Urothelium cell line (cell line): ENCODE measurements at regions not wholly inside any gene's neighbourhood (a gene's known extent, or its start where the extent isn't known, plus 50 kb on each side); places are given as distances from the start of the nearest gene placed in this dataset.

Experiments
- DNase-seq: peaks from one replicate; pipeline ENCODE4 v3.0.0; 2011; ENCODE audit warnings: low spot score, mixed read lengths
- FAIRE-seq: peaks from 2 replicates; lab custom pipeline; 2011; peaks lifted over from hg19 to GRCh38; lab: Jason Lieb, UNC

DNA sequence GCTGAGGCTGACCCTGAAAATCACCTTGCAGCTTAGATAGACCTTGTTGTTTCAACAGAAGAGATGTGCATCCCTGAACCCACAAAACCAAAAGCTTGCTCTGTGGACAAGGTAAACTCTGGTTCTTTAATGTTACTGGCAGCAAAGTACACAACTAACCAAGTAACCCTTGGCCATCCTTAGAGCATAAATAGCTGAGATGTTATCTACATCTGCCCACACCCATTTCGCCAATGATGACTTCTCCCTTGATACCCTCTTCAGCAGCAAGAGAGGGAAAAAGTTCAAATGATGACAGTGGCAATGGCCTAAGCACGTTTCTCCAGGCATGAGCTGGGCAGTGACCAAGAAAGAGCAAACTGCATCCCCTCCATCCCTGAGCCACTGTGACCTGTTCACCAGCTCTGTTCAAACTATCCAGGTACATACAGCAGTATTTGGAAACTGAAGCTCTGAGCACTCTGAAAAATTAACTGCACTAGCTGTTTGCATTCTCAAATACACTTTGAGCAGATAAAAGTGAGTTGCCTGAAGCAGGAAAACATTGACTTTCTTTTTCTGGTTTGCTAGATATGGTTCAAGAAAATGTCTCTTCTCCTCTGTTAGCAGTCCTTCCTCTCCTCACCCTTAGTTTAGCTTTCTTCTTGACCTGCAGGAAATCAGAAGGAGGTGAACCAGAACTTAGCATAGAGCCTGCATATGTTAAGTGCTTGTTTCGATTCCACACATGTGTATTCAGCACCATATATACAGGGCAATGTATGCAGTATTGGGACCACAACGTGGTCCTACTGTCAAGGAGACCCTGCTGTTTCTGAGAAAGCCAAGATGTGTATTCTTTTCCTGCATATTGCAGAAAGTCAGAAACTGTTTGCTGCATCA, 231.7 kb downstream of the FOXO1 start:
- no peak for DNase-seq
- no peak for FAIRE-seq

DNA sequence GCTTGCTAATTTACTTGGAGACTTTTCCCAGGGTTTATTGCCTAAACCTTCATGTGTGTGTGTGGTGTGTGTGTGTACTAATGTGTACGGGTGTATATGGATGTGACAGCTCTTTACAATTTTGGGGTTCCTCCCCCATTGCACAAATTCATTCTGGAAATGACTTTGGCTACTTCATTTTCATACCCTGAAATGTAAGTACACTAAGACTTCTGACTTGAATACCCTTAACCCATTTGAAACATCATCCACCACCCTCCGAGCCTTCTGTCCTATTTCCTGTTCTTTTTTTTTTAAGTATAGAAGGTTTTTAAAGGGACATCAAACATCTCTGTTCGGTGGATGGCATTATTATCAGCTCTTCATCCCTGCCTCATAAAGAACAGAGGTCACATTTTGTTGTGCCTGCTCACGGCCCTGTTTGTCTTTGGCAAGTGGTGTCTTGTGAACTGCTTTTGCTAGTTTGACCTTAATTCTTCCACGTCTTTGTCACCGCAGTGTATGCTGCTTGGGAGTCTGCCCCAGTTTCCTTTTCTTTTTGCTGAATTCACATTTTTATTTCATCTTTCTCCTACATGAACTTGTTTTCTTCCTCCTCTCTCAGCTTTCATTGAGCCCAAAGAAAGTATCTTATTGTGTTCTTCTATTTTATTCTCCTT, 228.3 kb downstream of the FOXO1 start:
- no peak for FAIRE-seq
- DNase-seq, result no peak

DNA sequence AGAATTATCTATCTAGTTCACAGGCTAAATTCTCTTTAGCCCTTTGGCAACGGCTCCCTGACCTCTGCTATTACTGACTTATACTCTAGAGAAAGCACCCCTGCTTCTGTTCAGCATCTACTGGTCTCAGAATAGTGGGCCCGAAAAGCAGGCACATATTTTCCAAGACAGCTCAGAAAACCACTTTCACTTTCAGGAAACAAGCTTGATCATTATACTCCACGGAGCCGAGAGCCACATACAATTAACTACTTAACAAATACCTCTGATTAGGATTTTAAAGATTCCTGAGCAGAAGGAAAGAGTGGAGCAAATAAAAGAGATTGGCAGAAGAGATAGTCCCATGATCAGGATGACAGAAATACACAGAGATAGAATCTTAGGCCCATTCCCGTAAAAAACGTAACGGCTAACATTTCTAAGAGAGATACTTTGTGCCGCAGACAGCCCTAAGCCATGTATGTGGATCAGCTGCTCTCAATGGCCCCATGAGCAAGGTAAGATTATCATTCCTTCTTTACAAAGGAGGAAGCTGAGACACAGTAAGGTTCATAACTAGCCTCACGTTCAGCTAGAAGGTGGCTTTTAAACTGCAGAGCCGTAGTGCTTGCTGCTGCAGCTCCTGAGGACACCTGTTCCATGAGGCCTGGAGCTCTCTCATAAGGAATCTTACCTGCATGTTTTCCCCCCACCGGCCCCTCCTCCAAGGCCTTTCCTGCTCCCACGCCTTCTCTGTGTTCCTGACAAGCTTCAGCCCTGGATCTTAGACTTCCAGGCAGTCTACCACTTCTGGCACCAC, 227.2 kb downstream of the FOXO1 start:
- DNase-seq (no peak), FAIRE-seq (no peak)

GRCh38 chr13:40439928-40440327, 226.5 kb downstream of the FOXO1 start:
- FAIRE-seq (no peak), DNase-seq (no peak)

GRCh38 chr13:40440990-40441820, 225.2 kb downstream of the FOXO1 start:
- FAIRE-seq, result no peak
- DNase-seq, result peak; percentile 7

GRCh38 chr13:40442231-40442630, 224.2 kb downstream of the FOXO1 start:
- FAIRE-seq, result no peak
- no peak for DNase-seq

- FAIRE-seq (no peak), DNase-seq (peak; percentile 8)
Measured at GRCh38 chr13:40442826-40443225, 223.6 kb downstream of the FOXO1 start.

- DNase-seq, result no peak
- FAIRE-seq, result no peak
Measured at GRCh38 chr13:40444241-40444640, 222.2 kb downstream of the FOXO1 start.

GRCh38 chr13:40445557-40445990, 220.9 kb downstream of the FOXO1 start:
- DNase-seq (peak; percentile 20), FAIRE-seq (no peak)

DNA sequence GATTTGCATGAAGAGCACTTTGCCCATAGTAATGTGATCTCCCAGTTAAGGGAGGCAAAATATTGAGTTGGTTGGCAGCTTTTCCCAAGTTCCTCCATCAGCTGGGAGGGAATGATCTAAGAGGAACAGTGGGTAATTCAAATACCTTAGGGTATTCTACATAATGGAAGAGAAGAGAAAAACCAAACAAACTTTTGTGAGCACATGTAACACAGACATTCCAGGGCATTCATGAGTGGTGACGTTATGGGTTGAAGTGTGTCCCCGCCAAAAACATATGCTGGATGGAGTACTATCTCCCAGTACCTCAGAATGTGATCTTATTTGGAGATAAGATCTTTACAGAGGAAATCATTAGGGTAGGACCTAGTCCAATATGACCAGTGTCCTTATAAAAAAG, 220.1 kb downstream of the FOXO1 start:
- DNase-seq (no peak), FAIRE-seq (no peak)

- no peak for FAIRE-seq
- no peak for DNase-seq
Measured at GRCh38 chr13:40447857-40448256, 218.6 kb downstream of the FOXO1 start.

- FAIRE-seq, result no peak
- DNase-seq, result no peak
Measured at GRCh38 chr13:40452038-40452666, 214.3 kb downstream of the FOXO1 start.

DNA sequence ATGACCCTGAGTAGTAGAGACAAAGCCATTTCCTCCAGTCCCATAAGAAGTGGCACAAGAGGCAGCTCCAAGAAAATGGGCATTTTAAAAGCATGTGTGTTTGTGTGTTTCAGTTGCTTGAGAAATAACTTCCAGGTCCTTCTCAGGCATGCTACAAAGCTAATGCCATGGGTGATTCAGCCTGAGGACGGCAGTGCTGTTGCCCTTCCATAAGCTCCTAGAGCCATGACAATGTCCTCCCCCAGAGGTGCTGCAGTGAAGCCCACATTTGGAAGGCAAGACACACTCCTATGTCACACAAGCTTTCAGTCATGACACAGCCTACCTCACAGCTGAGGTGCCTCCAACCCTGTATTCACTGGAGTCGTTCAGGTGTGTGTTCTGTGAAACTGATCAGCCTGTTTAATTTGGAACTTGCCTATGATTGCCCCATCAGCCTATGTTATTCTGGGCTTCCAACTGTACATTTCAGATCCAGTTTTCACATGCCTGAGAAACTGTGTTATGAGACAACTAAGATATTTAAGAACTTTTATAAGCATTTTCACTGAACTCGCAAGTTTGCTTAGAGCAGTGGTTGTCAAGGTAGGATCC, 213.6 kb downstream of the FOXO1 start:
- FAIRE-seq, result no peak
- DNase-seq, result no peak

- no peak for DNase-seq
- FAIRE-seq, result no peak
Measured at GRCh38 chr13:40453351-40454021, 213.0 kb downstream of the FOXO1 start.

DNA sequence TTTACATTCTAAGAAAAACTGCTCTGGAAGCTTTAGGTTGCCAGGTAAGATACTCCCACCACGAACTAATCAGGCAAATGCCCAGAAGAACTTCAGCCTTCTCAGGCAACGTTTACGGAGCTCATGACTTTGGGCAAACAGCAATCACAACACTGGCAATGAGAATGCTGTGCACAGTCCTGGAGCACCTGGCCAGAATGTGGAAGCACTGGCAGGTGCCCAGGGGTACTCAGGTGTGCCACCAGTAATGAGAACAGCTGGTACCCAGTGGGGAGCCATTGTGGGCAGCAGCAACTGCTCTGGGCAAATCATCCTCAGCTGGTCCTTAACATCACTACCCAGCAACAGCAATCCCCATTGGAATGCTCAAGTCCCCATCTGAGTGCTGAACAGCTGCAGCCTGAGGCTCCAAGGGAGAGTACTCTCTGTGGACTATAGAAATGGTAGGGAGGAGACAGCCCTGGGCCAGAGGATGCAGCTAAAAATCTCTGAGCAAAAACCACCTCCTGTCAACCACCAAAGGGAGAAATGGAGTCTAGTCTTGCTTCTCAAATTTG, 210.0 kb downstream of the FOXO1 start:
- DNase-seq, result no peak
- no peak for FAIRE-seq

- no peak for DNase-seq
Measured at GRCh38 chr13:40456979-40457553, 209.4 kb downstream of the FOXO1 start.

DNA sequence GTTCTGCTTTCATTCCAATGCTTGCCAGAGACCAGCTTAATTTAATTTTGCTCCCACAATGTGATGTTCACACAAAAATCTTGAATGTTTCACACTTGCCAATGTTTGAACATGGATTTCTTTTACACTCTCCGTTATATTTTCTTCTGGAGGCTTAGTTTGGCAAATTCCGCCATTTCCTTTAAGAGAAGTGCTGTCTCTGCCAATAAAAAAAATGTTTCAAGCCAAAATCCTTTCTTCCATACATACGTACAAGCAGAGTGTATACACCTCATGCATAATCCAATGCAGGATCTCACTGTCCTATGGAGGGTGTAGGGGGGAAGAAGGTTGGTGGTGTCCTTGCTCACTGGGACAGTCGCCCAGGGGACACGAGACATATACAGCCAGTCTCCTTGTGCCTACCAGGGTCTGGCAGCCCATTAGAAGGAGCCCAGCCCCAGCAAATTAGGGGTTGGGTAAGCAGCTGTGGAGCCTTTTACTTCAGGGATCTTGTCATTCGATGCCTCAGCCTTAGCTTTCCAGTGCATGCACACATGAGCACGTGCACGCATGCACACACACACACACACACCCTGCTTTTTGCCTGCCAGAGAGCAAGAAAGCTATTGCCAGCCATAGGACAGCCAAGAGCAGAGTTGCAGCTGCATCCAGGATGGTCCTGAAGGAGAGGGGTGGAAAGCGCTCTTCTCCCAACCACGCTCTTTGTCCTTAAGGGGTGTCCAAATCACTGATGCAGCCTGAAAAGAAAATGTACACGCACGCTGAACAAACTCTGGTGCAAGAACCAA, 208.3 kb downstream of the FOXO1 start:
- DNase-seq (no peak), FAIRE-seq (no peak)

More at GRCh38 chr13:40456979-40457553, 209.4 kb downstream of the FOXO1 start:
- no peak for FAIRE-seq

DNA sequence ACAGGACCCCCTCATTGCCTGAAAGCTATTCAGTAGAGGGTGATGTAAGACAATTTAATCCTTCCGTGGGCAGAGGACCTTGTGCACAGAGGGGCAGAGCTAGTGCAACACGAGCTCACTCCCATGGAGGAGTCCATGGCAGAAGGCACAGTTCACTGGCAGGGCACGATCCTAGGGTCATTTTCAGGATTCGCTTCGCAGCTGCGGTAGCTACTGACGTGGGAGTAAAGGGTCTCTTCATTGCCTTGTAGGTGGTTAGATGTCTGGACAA, 207.8 kb downstream of the FOXO1 start:
- DNase-seq, result no peak
- no peak for FAIRE-seq
